A549 (cell line): ENCODE measurements at regions not wholly inside any gene's neighbourhood (a gene's known extent, or its start where the extent isn't known, plus 50 kb on each side); places are given as distances from the start of the nearest gene placed in this dataset.

Source experiments
- CTCF ChIP-seq: fragments of >200 bp; sonication (Bioruptor Twin); formaldehyde crosslinking; IDR thresholded peaks from 3 replicates; pipeline ENCODE4 v1.5.1; 2016
- POLR2AphosphoS2 ChIP-seq: conservative IDR thresholded peaks from 2 replicates; pipeline ENCODE4 v1.6.1; 2012; ENCODE audit warnings: low read length, improper control_type of control experiment, inconsistent platforms
- REST ChIP-seq: fragments of 200-600 bp; sonication (generic); IDR thresholded peaks from 2 replicates; pipeline ENCODE4 v1.6.1; 2016; ENCODE audit warnings: antibody characterized with exemption, mild to moderate bottlenecking, moderate library complexity

- no peak for TF ChIP-seq CTCF
- TF ChIP-seq REST = no peak
- no peak for TF ChIP-seq POLR2AphosphoS2
These were observed 780.8 kb upstream of the CDH8 start for GRCh38 chr16:62816971-62817519.
